GM21381 (cell line): ENCODE measurements at regions not wholly inside any gene's neighbourhood (a gene's known extent, or its start where the extent isn't known, plus 50 kb on each side); places are given as distances from the start of the nearest gene placed in this dataset.
"Not testable (repeated sequence)": the region's sequence is repeated elsewhere in the genome, so short reads cannot be mapped to it uniquely, and the experiment has no call there.

Experiments used
- ATAC-seq: cut with Tn5 transposase; IDR thresholded peaks from one replicate; pipeline ENCODE4 v1.9.1; 2021; ENCODE audit warnings: mild to moderate bottlenecking, moderate library complexity; ENCODE audit not compliant: unreplicated experiment

DNA sequence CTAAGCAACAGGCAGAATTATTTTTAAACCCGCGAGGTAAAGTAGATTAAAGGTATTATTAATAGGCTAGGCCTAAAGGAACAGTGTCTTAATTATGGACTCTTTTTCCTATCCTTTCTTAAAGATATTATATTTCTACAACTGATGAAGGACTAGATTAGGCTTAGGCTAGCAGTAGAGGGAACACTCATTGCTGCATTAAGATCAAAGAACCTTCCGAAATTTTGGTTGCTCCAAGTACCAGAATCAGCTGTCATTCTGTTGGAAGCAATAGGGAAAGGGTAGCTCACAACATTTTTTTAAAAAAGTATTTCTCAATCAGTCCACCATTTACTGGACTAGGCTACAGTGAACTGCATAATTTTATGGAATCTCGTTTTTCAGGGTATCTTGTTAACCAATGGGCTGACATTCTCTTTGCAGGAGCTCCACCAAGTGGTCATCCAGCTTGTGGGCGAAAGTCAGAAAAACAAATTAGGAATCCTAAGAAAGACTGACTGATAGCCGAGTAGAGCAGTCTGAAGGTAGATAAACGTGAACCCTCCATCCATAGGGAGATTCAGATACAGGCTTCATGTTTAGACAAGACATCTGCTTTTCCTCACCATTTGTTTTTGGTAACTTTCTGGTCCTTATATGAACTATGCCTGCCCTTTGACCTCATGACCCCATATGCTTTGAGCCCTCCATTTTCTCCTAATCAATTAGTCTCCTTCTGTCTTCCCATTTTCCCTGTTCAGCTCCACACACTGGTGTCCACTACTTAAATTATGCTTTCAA lies 103.6 kb upstream of the CHD1 start:
- peak; percentile 36 for ATAC-seq

DNA sequence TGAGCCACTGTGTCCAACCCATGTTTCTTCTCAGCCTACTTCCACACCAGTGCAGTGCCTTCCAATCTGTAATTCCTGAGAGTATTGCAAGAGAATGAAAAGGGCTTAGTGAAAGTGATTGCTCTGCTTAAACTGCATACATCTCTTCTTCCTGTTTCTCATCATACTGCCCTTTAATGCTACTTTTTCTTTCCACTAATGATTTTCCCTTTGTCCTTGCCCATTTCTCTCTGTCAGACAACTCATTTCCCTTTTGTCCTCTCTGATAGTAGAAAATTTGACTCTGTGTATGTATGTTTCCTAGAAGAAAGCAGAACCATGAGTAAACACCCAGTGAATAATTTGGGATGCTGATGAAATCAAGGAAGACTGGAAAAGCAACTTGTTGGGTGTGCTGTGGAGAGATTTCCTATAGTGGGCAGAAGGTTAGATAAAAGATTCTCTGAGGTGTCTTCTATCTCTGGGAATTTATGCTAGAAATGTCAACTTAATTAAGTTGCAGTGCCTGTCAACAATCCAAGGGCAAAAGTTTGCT lies 102.2 kb upstream of the CHD1 start:
- no peak for ATAC-seq

DNA sequence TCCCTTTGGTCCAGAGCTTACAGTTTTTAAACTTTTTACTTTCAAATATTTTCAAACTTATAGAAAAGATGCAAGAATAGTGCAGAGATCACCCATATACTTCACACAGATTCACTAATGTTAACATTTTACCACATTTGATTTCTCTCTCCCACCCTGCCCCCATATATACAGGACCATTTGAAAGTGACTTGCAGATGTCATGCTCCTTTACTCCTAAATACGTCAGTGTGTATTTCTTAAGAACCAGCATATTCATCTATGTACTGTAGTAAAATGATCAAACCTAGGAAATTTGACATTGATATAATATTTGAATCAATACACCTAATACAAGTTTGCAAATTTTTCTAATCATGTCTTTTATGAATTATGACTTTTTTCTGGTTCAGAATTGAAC lies 100.4 kb upstream of the CHD1 start:
- ATAC-seq, result no peak

DNA sequence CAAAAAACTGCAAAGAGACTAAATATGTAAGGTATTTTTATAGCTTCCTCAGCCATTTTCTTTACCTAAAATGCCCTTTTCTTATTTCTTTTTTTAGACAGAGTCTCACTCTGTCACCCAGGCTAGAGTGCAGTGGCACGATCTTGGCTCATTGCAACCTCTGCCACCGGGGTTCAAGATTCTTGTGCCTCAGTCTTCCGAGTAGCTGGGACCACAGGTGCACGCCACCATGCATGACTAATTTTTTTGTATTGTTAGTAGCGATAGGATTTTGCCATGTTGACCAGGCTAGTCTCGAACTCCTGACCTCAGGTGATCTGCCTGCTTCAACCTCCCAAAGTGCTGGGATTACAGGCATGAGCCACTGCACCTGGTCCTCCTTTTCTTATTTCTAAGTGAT lies 99.4 kb upstream of the CHD1 start:
- not testable (repeated sequence) for ATAC-seq

DNA sequence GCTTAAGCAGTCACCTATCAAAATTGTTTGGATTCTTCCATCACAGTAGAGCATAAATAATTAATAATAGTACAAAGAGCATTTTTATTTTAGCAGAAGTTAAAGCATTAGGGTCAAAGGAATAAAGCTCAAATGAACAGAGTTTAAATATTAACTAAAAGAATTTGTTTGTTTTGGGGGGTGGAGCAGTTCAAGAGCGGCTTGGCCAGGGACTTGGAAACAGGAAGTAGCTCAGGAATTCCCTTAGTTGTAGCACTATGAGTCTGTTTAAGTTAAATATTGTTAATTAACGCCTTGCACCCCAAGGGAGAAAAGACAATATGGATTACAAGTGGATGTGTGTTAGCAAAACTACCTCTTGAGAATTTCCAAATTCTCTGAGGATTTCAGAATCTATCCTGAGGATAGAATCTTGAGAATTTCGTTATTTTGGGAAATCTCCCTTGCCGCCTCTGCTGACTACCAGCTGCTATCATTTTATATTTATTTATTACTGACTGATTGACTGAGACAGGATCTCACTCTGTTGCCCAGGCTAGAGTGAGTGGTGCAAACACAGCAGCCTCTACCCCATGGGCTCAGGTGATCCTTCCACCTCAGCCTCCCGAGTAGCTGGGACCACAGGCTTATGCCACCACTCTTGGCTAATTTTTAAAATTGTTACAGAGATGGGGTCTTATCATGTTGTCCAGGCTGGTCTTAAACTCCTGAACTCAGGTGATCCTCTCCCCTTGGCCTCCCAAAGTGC lies 96.7 kb upstream of the CHD1 start:
- no peak for ATAC-seq

DNA sequence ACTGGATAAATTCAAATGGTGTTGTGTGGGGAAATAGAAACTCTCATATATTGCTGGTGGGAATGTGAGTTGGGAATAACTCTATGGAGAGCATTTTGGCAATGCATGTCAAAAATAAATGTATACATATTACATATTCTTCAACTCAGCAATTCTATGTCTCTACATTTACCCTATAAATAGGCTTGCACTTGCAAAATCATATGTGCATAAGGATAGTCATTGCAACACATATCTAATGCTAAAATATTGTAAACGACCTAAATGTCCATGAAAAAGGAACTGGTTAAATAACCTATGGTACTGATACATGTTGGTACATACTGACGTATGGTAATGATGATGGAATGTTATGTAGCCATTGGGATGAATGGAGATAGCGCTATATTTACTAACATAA lies 94.5 kb upstream of the CHD1 start:
- ATAC-seq, result no peak

DNA sequence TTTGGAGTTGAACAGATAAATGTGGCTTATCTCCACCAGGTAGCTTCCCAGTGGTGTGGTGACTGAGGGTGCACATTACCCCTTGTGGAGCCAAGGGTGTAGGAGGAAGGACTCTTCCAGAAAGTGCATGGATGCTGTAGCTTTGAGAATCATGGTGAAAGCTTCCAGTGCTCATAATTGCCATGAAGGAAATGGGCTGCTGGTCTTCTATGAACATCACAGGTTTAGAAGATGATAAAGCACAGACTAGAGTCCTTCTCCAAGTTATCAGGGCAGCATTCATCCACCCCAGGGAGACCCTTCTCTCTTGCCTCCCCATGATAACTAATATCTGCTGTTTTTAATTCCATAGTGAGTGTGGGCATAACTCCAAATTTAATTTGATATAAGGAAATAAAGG lies 93.4 kb upstream of the CHD1 start:
- ATAC-seq, result no peak

DNA sequence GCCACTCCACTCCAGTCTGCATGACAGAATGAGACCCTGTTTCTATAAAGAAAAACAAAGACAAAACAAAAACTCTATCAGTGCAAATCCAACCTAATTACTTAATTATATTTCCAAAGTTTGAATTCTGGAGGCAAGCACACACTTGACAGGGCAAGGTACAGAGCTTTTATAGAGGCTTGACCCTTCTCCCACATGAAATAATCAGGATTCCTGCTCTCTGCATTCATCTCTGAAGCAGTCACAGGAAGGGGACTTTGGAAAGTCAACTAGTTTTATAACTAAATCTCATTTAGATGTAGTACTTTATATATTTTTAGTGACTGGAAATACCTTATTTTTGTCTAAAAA lies 91.9 kb upstream of the CHD1 start:
- ATAC-seq, result no peak

DNA sequence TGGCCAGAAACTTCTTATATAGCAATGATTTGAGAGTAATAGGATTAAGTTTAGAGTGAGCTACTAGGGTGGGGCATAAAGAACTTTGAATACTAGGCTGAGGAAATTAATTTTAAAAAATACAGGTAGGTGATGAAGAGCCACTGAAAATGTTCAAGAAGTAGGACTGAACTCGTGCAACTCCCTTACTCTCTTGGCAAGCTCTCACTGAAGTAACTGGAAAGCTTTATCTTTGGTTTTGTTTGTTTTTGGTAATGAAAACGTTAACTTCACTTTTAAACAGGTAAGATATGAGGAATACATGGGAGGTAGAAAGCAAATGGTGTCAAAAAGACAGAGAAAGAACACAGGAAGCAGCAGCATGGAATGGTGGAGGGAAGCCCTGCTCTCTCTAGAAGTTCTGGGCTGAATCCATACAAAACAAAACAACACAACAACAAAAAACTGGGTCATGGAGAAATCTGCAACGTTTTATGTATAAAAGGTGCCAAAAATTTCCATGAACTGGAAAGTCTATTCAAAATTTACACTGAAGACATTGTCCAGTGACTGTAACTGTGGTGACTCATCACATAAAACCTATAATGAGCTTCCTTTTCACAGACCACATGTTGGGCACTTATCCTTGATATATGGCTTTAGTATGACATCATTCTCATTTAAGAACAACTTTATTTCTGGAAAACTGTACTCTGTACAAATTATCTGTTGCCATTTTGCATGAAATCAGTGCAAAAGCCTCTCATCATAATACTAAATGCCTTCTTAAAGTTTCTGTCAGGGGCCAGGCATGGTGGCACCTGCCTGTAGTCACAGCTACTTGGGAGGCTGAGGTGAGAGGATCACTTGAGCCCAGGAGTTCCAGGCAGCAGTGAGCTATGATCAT lies 91.2 kb upstream of the CHD1 start:
- peak; percentile 73 for ATAC-seq

DNA sequence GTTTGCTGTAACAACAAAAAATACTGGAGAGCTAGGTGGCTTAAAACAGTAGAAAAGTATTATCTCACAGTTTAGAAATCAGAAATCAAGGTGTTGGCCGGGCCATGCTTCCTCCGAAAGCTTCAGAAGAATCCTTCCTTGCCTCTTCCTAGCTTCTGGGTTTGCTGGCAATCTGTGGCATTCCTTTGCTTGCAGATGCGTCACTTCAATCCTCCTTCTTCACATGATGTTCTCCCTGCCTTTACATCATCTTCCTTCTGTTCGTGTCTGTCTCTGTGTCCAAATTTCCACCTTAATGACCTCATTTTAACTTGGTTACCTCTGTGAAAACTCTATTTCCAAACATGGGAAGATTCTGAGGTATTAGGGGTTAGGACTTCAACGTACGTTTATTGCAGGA lies 90.4 kb upstream of the CHD1 start:
- no peak for ATAC-seq

DNA sequence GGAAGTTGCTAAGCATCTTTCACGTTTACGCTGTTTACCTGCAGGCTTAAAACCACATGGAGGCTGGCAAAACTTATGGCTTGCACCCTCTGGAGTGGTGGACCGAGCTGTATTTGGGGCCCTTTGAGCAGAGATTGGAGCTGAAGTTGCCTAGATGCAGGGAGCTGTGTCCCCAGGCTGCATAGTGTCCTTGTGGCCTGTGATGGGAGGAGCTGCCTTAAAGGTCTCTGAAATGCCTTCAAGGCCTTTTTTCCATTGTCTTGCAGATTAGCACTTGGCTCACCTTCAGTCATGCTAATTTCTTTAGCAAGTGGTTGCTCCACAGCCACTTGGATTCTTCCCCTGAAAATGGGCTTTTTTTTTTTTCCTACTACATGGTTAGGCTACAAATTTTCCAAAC lies 81.5 kb upstream of the CHD1 start:
- no peak for ATAC-seq

DNA sequence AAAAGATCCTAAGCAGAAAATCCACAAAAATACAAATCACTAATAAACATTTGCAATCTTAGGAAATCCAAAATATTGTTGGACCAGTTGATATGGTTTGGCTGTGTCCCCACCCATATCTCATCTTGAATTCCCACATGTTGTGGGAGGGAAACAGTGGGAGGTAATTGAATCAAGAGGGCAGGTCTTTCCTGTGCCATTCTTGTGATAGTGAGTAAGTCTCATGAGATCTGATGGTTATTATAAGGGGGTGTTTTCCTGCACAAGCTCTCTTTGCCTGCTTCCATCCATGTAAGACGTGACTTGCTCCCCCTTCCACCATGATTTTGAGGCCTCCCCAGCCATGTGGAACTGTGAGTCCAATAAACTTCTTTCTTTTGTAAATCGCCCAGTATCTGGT lies 79.2 kb upstream of the CHD1 start:
- not testable (repeated sequence) for ATAC-seq

DNA sequence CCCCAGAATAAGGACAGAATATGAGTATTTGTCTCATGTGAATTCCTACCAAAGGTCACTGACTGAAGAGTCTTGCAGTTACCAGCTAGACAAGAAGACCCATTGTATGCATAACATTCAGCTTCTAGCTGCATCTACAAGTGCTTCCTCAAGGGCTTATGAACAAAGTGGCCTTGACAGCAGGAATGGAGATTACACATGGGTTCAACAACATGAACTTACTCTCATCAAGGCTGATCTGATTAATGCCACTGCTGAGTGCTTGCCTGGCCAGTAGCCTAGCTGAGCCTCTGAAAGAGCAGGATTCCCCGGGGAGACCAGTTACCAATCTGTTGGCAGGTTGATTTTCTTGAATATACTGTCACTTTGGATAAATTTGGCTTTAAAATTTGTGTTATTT lies 76.7 kb upstream of the CHD1 start:
- peak; percentile 9 for ATAC-seq

DNA sequence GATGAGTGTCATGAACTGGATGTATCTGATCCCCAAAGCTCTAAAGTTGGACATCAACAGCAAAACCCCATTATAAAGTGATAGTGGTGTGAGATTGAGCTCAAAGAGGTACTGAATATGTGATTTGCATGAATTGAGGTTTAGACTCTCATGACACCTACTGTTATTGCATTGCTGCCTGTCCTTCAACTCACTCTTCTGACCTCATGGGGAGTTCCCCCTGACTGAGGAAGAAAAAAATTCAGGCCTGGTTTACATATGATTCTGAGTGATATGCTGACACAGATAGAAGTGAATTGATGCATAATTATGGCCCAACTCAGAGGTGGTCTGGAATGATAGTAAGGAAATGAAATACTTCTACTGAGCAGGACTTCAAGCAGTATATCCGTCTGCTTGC lies 76.2 kb upstream of the CHD1 start:
- ATAC-seq, result peak; percentile 100

DNA sequence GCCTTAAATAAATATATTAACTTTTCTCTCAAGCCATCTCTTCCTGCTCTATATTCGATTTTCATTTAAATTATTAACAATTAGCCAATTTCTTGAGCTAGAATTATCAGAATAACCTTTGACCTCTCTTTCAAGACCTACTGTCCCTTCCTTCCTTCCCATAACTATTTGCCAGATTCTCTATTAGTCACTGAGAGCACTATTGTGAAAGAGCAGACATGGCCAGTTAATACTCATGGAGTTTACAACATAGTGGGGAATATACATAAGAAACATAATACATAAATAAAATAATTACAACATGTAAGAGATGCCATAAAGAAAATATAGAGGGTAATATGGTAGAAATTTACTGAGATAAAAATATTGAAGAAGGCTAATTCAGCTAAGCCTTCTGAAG lies 72.1 kb upstream of the CHD1 start:
- ATAC-seq, result no peak

DNA sequence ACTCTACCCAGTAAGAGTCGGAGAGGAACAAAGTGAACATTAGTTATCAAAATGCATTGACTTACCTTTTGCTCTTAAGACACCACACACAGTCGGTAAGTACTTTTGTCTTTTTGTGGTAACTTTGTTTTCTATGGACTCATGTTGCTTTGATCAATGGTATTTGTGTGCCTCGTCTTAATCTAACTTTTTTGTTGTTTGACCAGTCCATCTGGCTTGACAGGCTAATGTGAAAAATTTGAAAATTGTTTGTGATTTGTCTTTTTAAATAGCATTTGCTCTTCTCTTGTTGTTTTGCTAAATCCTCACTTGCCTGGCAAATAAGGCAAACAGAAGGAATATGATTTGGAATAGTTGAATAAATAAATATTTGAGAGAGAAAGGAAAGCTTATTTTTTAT lies 71.4 kb upstream of the CHD1 start:
- ATAC-seq, result no peak

DNA sequence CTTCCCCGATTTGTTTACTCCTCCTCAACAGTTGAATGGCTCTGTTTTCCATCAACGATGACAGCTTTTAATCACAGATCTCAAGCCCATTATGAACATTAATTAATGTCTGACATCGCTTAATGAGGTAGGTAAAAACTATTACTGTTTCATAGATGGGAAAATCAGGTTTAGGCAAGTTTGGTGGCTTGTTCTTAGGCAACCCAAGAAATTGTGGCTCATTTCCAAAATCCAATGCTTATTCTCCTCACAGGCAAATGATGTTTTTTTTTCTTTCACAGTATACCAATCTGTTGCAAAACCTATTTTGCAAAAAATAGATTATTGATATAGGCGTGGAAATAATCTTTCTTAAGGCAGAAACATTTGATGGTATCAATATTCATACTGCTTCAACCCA lies 70.8 kb upstream of the CHD1 start:
- no peak for ATAC-seq

DNA sequence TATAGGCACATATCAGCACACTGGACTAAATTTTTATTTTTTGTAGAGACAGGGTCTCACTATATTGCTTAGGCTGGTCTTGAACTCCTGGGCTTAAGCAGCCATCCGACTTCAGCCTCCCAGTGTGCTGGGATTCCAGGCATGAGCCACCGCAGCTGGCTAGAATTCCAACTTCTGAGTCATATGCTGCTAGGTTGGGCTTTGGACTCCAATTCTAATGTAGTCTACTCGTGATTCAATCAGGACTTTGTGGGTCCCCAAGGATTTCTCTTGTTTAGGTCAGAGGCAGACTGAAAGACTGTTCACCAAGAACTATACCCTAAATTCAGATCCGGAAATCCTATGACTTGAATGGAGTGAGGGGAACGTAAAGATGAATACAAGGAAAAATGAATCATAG lies 68.2 kb upstream of the CHD1 start:
- ATAC-seq, result no peak

DNA sequence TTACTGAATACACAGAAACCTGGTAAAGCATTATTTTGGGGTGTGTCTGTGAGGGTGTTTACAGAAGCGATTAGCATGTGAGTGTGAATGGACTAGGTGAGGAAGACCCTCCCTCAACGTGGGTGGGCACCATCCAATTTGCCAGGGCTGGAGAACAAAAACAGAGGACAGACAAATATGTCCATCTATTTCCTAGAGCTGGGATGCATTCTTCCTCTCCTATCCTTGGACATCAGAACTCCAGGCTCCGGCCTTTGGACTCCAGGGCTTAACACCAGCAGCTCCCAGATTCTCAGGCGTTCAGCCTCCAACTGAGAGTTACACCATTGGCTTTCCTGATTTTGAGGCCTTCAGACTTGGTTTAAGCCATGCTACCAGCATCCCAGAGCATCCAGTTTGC lies 65.8 kb upstream of the CHD1 start:
- ATAC-seq, result no peak

DNA sequence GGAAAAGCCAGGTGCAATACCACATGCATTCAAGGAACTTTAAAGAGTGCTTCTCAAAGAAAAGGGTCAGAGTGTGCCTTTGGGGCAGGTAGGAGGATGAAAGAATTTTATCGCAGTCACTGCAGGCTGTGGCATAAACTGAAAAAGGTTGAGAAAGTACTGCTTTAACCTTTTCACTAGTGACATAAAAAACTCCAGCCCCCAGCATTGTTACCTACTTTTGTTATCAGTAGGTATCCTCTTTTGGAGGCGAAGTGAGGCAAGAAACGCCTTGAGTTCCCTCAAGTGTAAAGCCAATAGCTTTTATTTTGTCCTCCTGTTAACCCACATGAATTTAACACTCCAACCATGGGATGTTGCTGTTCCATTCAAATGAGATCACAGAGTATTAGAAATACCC lies 64.7 kb upstream of the CHD1 start:
- ATAC-seq, result no peak

DNA sequence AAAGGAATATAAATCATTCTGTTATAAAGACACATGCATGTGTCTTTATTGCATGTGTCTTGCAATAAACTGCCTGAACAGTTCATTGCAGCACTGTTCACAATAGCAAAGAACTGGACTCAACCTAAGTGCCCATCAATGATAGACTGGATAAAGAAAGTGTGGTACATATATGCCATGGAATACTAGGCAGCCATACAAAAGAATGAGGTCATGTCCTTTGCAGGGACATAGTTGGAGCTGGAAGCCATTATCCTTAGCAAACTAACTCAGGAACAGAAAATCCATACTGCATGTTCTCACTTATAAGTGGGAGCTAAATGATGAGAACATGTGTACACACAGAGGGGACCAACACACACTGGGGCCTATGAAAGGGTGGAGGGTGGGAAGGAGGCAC lies 63.7 kb upstream of the CHD1 start:
- ATAC-seq, result no peak
